ENCODE measurements at regions not wholly inside any gene's neighbourhood (a gene's known extent, or its start where the extent isn't known, plus 50 kb on each side); places are given as distances from the start of the nearest gene placed in this dataset.

GRCh38 chr22:48099251-48099650 is 1336.8 kb downstream of the TBC1D22A start:
- no peak for TF ChIP-seq ZFP30 (CRISPR knock-in tag; IDR thresholded peaks at IDR 0.05)
- TF ChIP-seq TOX (CRISPR knock-in tag; IDR thresholded peaks at IDR 0.05; ENCODE audit: borderline replicate concordance): no peak
- no peak for TF ChIP-seq PPARA (CRISPR knock-in tag; IDR thresholded peaks at IDR 0.05; ENCODE audit: borderline replicate concordance)
- no peak for TF ChIP-seq SNAI2 (CRISPR knock-in tag; IDR thresholded peaks at IDR 0.05)
- no peak for TF ChIP-seq GLIS3 (CRISPR knock-in tag; IDR thresholded peaks at IDR 0.05)
- no peak for TF ChIP-seq ARNTL (CRISPR knock-in tag; IDR thresholded peaks at IDR 0.05; ENCODE audit: borderline replicate concordance, low read depth)
- no peak for TF ChIP-seq ZFP3 (CRISPR knock-in tag; IDR thresholded peaks at IDR 0.05)
- TF ChIP-seq, protein P1, sequence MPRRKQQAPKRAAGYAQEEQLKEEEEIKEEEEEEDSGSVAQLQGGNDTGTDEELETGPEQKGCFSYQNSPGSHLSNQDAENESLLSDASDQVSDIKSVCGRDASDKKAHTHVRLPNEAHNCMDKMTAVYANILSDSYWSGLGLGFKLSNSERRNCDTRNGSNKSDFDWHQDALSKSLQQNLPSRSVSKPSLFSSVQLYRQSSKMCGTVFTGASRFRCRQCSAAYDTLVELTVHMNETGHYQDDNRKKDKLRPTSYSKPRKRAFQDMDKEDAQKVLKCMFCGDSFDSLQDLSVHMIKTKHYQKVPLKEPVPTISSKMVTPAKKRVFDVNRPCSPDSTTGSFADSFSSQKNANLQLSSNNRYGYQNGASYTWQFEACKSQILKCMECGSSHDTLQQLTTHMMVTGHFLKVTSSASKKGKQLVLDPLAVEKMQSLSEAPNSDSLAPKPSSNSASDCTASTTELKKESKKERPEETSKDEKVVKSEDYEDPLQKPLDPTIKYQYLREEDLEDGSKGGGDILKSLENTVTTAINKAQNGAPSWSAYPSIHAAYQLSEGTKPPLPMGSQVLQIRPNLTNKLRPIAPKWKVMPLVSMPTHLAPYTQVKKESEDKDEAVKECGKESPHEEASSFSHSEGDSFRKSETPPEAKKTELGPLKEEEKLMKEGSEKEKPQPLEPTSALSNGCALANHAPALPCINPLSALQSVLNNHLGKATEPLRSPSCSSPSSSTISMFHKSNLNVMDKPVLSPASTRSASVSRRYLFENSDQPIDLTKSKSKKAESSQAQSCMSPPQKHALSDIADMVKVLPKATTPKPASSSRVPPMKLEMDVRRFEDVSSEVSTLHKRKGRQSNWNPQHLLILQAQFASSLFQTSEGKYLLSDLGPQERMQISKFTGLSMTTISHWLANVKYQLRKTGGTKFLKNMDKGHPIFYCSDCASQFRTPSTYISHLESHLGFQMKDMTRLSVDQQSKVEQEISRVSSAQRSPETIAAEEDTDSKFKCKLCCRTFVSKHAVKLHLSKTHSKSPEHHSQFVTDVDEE (CRISPR knock-in tag; IDR thresholded peaks at IDR 0.05): no peak
- no peak for TF ChIP-seq RARB (CRISPR knock-in tag; IDR thresholded peaks at IDR 0.05)
- TF ChIP-seq, protein P2, sequence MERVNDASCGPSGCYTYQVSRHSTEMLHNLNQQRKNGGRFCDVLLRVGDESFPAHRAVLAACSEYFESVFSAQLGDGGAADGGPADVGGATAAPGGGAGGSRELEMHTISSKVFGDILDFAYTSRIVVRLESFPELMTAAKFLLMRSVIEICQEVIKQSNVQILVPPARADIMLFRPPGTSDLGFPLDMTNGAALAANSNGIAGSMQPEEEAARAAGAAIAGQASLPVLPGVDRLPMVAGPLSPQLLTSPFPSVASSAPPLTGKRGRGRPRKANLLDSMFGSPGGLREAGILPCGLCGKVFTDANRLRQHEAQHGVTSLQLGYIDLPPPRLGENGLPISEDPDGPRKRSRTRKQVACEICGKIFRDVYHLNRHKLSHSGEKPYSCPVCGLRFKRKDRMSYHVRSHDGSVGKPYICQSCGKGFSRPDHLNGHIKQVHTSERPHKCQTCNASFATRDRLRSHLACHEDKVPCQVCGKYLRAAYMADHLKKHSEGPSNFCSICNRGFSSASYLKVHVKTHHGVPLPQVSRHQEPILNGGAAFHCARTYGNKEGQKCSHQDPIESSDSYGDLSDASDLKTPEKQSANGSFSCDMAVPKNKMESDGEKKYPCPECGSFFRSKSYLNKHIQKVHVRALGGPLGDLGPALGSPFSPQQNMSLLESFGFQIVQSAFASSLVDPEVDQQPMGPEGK (CRISPR knock-in tag; IDR thresholded peaks at IDR 0.05; ENCODE audit: borderline replicate concordance): no peak
- TF ChIP-seq ZNF8 (CRISPR knock-in tag; IDR thresholded peaks at IDR 0.05): no peak
- no peak for TF ChIP-seq CSRNP3 (CRISPR knock-in tag; IDR thresholded peaks at IDR 0.05)
- ATAC-seq: no peak

- ATAC-seq: no peak
Measured at GRCh38 chr22:48098921-48099245, 1336.4 kb downstream of the TBC1D22A start.

DNA sequence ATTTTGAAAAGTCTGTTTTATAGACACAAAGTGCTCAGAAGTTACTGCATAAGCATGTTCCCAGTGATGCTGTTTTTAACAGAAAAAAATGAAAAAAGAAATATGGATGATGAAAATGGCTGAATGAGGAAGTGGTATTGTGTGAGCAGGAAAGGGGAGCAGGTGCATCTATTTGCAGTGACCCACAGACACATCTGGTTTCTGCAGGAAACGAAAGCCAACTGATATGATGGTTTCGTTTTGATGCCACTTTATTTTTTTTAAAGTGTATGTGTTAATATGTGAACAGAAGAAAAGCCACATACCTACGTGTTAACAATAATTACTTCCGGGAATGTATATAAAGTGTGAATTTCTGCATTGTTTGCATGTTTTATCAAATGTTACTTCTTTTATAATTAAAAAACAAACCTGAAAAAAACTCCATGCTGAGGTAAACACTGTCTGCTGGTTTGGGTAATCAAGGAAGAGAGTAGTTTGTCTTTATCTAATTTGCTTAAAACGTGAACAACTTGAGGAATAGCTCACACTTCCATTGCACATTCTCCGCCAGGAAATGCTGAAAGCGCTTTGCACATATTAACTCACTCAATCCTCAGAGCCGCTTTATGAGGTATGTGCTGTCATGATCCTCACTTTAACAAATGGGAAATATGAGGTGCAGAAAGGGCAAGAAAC is 1335.9 kb downstream of the TBC1D22A start:
- no peak for ATAC-seq
- TF ChIP-seq ZNF565 (CRISPR knock-in tag; conservative IDR thresholded peaks at IDR 0.05; ENCODE audit: low read depth) (no peak), ZNF70 (CRISPR knock-in tag; IDR thresholded peaks at IDR 0.05) (no peak), SNAI2 (CRISPR knock-in tag; IDR thresholded peaks at IDR 0.05) (no peak), PPARA (CRISPR knock-in tag; IDR thresholded peaks at IDR 0.05; ENCODE audit: borderline replicate concordance) (no peak), ZFP30 (CRISPR knock-in tag; IDR thresholded peaks at IDR 0.05) (no peak), TCF4 (CRISPR knock-in tag; IDR thresholded peaks at IDR 0.05; ENCODE audit: borderline replicate concordance) (no peak), GLIS3 (CRISPR knock-in tag; IDR thresholded peaks at IDR 0.05) (no peak), ISL1 (CRISPR knock-in tag; IDR thresholded peaks at IDR 0.05) (no peak), ZFP3 (CRISPR knock-in tag; IDR thresholded peaks at IDR 0.05) (no peak), ESRRG (CRISPR knock-in tag; IDR thresholded peaks at IDR 0.05) (no peak), BACH2 (CRISPR knock-in tag; IDR thresholded peaks at IDR 0.05; ENCODE audit: borderline replicate concordance) (no peak), CSRNP3 (CRISPR knock-in tag; IDR thresholded peaks at IDR 0.05) (no peak), ARNTL (CRISPR knock-in tag; IDR thresholded peaks at IDR 0.05; ENCODE audit: borderline replicate concordance, low read depth) (no peak), ZC3H10 (CRISPR knock-in tag; IDR thresholded peaks at IDR 0.05) (no peak), OSR1 (CRISPR knock-in tag; IDR thresholded peaks at IDR 0.05) (no peak), RARB (CRISPR knock-in tag; IDR thresholded peaks at IDR 0.05) (no peak)
- TF ChIP-seq, protein P1 (CRISPR knock-in tag; IDR thresholded peaks at IDR 0.05): no peak

More at GRCh38 chr22:48098921-48099245, 1336.4 kb downstream of the TBC1D22A start:
- TF ChIP-seq CSDC2 (CRISPR knock-in tag; IDR thresholded peaks at IDR 0.05) (no peak), OSR1 (CRISPR knock-in tag; IDR thresholded peaks at IDR 0.05) (no peak), ZNF8 (CRISPR knock-in tag; IDR thresholded peaks at IDR 0.05) (no peak), SNAI2 (CRISPR knock-in tag; IDR thresholded peaks at IDR 0.05) (no peak), ZFP3 (CRISPR knock-in tag; IDR thresholded peaks at IDR 0.05) (no peak), ZNF70 (CRISPR knock-in tag; IDR thresholded peaks at IDR 0.05) (no peak), POU6F1 (CRISPR knock-in tag; IDR thresholded peaks at IDR 0.05; ENCODE audit: borderline replicate concordance, low read depth) (no peak), ZFP30 (CRISPR knock-in tag; IDR thresholded peaks at IDR 0.05) (no peak), ZC3H10 (CRISPR knock-in tag; IDR thresholded peaks at IDR 0.05) (no peak), GLIS3 (CRISPR knock-in tag; IDR thresholded peaks at IDR 0.05) (no peak), PPARA (CRISPR knock-in tag; IDR thresholded peaks at IDR 0.05; ENCODE audit: borderline replicate concordance) (no peak), ZNF565 (CRISPR knock-in tag; conservative IDR thresholded peaks at IDR 0.05; ENCODE audit: low read depth) (no peak)

All from SK-N-SH treated with all-trans-retinoic acid at 6 μM for 48 hours (cell line).